ENCODE measurements at regions not wholly inside any gene's neighbourhood (a gene's known extent, or its start where the extent isn't known, plus 50 kb on each side); places are given as distances from the start of the nearest gene placed in this dataset.

DNA sequence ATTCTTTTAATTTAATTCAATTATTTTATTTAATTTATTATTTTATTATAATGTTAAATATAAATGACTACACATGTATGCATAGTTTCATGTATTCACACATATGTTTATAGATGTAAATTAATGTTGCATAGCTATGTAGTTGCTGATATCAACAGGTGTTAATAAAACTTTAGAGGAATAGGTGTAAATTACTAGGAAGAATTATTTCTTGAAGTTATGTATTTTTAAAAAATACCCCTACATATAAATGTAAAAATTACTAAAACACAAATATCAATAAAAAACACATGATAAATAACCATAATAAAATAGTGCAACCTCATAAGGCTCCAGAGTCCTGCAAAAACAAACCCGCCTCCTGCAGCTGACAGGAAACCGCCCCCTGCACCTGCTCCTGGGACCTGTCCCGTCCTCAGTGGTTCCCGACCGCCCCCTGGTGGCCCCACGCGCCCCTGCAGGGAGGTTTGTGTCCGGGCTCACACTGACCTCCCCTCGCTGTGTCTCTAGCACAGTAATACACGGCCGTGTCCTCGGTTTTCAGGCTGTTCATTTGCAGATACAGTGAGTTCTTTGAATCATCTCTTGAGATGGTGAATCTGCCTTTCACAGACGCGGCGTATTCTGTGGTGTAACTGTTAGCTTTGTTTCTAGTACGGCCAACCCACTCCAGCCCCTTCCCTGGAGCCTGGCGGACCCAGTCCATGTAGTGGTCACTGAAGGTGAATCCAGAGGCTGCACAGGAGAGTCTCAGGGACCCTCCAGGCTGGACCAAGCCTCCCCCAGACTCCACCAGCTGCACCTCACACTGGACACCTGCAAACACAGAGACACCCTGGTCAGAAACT lies 1264.0 kb downstream of the TMEM121 start:
- H2BK20ac ChIP-seq (ENCODE audit: low read length), result no peak overlapping the region
- no peak overlapping the region for H2BK120ac ChIP-seq (replicated peaks; ENCODE audit: low read depth, low read length)
- no peaks in the 10 kb centered on the region for H4K20me1 ChIP-seq (replicated peaks in 1 of 2; ENCODE audit: control insufficient read depth in 1 of 2, insufficient read depth in 2 of 2, low read length in 2 of 2)
- no peaks in the 10 kb centered on the region for H3K79me1 ChIP-seq (ENCODE audit: low read depth, low read length)
- no peak overlapping the region for H4K5ac ChIP-seq (ENCODE audit: insufficient read length, low read depth, low read length)
- 74% methylated on average over 16 of the region's 17 CpGs; no CpG with 5 or more reads in 1 of the 2 experiments for WGBS, 2 experiments (ENCODE audit: extremely low coverage in 1 of 2, insufficient coverage in 1 of 2, insufficient read length in 1 of 2, insufficient replicate concordance in 2 of 2, low coverage in 1 of 2, low lambda C conversion rate in 2 of 2, missing lambda C conversion rate in 1 of 2)
- peak in 1 of 2 experiments; percentile 66 for DNase-seq (ENCODE audit: low read depth in 1 of 2, low spot score in 2 of 2)
- no peak overlapping the region for H4K8ac ChIP-seq (ENCODE audit: extremely low read depth, insufficient read depth, low read length)
- H3K4me3 ChIP-seq (ENCODE audit: extremely low read depth in 1 of 4, insufficient read depth in 2 of 4, low read depth in 3 of 4, low read length in 4 of 4), result no peak overlapping the region
- no peak overlapping the region for H2BK5ac ChIP-seq (ENCODE audit: low read depth, low read length)
- H3K18ac ChIP-seq (ENCODE audit: extremely low read depth, low read length), result no peak overlapping the region
- FAIRE-seq, result no peak
- H2AK5ac ChIP-seq (ENCODE audit: low read depth, low read length), result no peak overlapping the region
- H3K23ac ChIP-seq (ENCODE audit: insufficient read length), result no peak overlapping the region
- no peak overlapping the region for H3K56ac ChIP-seq (replicated peaks; ENCODE audit: insufficient read length, low read depth, low read length)
- POLR2A ChIA-PET (ENCODE audit: partially characterized antibody), result no interaction called here
- no peaks in the 10 kb centered on the region for H3K4me1 ChIP-seq (replicated peaks in 1 of 4; ENCODE audit: control insufficient read depth in 3 of 4, insufficient read depth in 4 of 4, low read length in 3 of 4)
- no peak overlapping the region for H3K27ac ChIP-seq (ENCODE audit: low read depth, low read length)
- TF ChIP-seq, protein P1, sequence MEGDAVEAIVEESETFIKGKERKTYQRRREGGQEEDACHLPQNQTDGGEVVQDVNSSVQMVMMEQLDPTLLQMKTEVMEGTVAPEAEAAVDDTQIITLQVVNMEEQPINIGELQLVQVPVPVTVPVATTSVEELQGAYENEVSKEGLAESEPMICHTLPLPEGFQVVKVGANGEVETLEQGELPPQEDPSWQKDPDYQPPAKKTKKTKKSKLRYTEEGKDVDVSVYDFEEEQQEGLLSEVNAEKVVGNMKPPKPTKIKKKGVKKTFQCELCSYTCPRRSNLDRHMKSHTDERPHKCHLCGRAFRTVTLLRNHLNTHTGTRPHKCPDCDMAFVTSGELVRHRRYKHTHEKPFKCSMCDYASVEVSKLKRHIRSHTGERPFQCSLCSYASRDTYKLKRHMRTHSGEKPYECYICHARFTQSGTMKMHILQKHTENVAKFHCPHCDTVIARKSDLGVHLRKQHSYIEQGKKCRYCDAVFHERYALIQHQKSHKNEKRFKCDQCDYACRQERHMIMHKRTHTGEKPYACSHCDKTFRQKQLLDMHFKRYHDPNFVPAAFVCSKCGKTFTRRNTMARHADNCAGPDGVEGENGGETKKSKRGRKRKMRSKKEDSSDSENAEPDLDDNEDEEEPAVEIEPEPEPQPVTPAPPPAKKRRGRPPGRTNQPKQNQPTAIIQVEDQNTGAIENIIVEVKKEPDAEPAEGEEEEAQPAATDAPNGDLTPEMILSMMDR (IDR thresholded peaks at IDR 0.05; ENCODE audit: control extremely low read depth in 1 of 3, insufficient read depth in 1 of 3, low read depth in 1 of 3, low read length in 3 of 3), result peak; percentile 22 to 46 (median 32); a peak in 3 of 4 replicates
- TF ChIP-seq RFX5 (IDR thresholded peaks at IDR 0.05; ENCODE audit: borderline replicate concordance, low read depth, low read length) (no peak), RAD21 (IDR thresholded peaks at IDR 0.05 in 1 of 2, conservative IDR thresholded peaks at IDR 0.05 in 1 of 2; ENCODE audit: low read depth in 2 of 2, low read length in 2 of 2) (peak; percentile 30 to 35; a peak in 2 of 4 replicates)
- no peak overlapping the region for H3K9ac ChIP-seq (replicated peaks in 1 of 4; ENCODE audit: extremely low read depth in 1 of 4, low read depth in 3 of 4, low read length in 3 of 4)
- no peaks in the 10 kb centered on the region for H3K23me2 ChIP-seq (ENCODE audit: low read depth, low read length)
- peaks cover 57 to 58% of the 10 kb centered on the region in 2 experiments for H3K9me3 ChIP-seq (ENCODE audit: insufficient read depth in 2 of 2, low read depth in 1 of 2, low read length in 1 of 2)
- no peak overlapping the region for H3K4ac ChIP-seq (replicated peaks; ENCODE audit: insufficient read length, low read depth, low read length)
- H3K14ac ChIP-seq (ENCODE audit: insufficient read length), result no peak overlapping the region
- no peaks in the 10 kb centered on the region for H3K36me3 ChIP-seq (ENCODE audit: control insufficient read depth in 2 of 4, insufficient read depth in 4 of 4, low read length in 3 of 4)
- no peak overlapping the region for H2AFZ ChIP-seq (ENCODE audit: low read length)
- H3K79me2 ChIP-seq (ENCODE audit: control insufficient read depth in 1 of 2, insufficient read depth in 2 of 2, low read length in 2 of 2), result no peaks in the 10 kb centered on the region
- no peak overlapping the region for H2BK15ac ChIP-seq (ENCODE audit: low read length)
- H3K27me3 ChIP-seq (replicated peaks in 1 of 4; ENCODE audit: control insufficient read depth in 3 of 4, extremely low read depth in 1 of 4, insufficient read depth in 3 of 4, low read length in 3 of 4), result no peaks in the 10 kb centered on the region
- no peak overlapping the region for H2BK12ac ChIP-seq (ENCODE audit: low read depth, low read length)
- H4K91ac ChIP-seq (replicated peaks; ENCODE audit: insufficient read length, low read length), result no peak overlapping the region
- CTCF ChIA-PET (ENCODE audit: partially characterized antibody), result interaction anchor here (0.9 kb wide), 1 partner anchor 14 kb away, joined by 4 read pairs; no protein-coding TSS in a partner anchor
- no peak overlapping the region for H3K4me2 ChIP-seq (ENCODE audit: insufficient read depth in 1 of 2, low read depth in 2 of 2, low read length in 2 of 2)

Data from H1 (cell line).